Sigmoid colon (tissue), 6 donors: ENCODE measurements at regions not wholly inside any gene's neighbourhood (a gene's known extent, or its start where the extent isn't known, plus 50 kb on each side); places are given as distances from the start of the nearest gene placed in this dataset.

Source experiments
- DNase-seq: peaks from one replicate; pipeline ENCODE4 v3.0.0-alpha.2; 2019
- H3K27ac ChIP-seq, 4 donors: fragments of 200-600 bp; sonication (generic); one replicate each; pipeline ENCODE4 v1.5.1; 2016 to 2019; ENCODE audit warnings: mild to moderate bottlenecking in 1 of 4
- H3K27me3 ChIP-seq, 3 donors: fragments of 200-600 bp; sonication (generic); one replicate each; pipeline ENCODE4 v1.5.1; 2019; ENCODE audit warnings: mild to moderate bottlenecking in 1 of 3
- H3K36me3 ChIP-seq, 4 donors: fragments of 200-600 bp; sonication (generic); one replicate each; pipeline ENCODE4 v1.5.1; 2016 to 2019
- H3K4me1 ChIP-seq, 4 donors: fragments of 200-600 bp; sonication (generic); one replicate each; pipeline ENCODE4 v1.5.1; 2017 to 2019
- H3K4me3 ChIP-seq, 4 donors: fragments of 200-600 bp; sonication (generic); one replicate each; pipeline ENCODE4 v1.5.1; 2017 to 2019; ENCODE audit warnings: mild to moderate bottlenecking in 2 of 4, moderate library complexity in 1 of 4
- H3K9me3 ChIP-seq, 4 donors: fragments of 200-600 bp in 3 of 4; sonication (generic) in 3 of 4; one replicate each; pipeline versions ENCODE4 v1.5.1 to v1.6.1; 2013 to 2019
- EP300 ChIP-seq, 4 donors: sonication (generic); formaldehyde crosslinking; IDR thresholded peaks; one replicate each; pipeline ENCODE4 v1.6.1; 2017; ENCODE audit warnings: antibody characterized with exemption in 4 of 4
- POLR2A ChIP-seq, 2 donors: fragments of 450-650 bp; IDR thresholded peaks; one replicate each; pipeline ENCODE4 v1.6.1; 2016; ENCODE audit warnings: antibody characterized with exemption in 2 of 2, mild to moderate bottlenecking in 2 of 2, moderate library complexity in 2 of 2
- POLR2AphosphoS5 ChIP-seq, 4 donors: sonication (generic); formaldehyde crosslinking; IDR thresholded peaks; one replicate each; pipeline ENCODE4 v1.6.1; 2017; ENCODE audit warnings: antibody characterized with exemption in 4 of 4
- WGBS, 2 donors: extraction: QIAGEN DNeasy Blood & Tissue Kit; methylation state at CpG; one replicate each; pipeline ENCODE4 v1.1.7; 2013; 5-methylcytosine and 5-hydroxymethylcytosine counted together
- intact Hi-C: fragments of 100-400 bp; cut with DNase I; formaldehyde crosslinking; loops from one replicate; pipeline ENCODE4 v1.15.1; 2023
- TF ChIP-seq, protein P1 (sequence below), 4 experiments: fragments of 450-650 bp in 3 of 4; fragments of 200-600 bp in 1 of 4; IDR thresholded peaks; one replicate each; pipeline ENCODE4 v1.5.1; 2016 to 2019; ENCODE audit warnings: antibody characterized with exemption in 4 of 4, mild to moderate bottlenecking in 3 of 4, moderate library complexity in 2 of 4
- donor health status: healthy with polysubstance abuse.
- donor health status: healthy.

DNA sequence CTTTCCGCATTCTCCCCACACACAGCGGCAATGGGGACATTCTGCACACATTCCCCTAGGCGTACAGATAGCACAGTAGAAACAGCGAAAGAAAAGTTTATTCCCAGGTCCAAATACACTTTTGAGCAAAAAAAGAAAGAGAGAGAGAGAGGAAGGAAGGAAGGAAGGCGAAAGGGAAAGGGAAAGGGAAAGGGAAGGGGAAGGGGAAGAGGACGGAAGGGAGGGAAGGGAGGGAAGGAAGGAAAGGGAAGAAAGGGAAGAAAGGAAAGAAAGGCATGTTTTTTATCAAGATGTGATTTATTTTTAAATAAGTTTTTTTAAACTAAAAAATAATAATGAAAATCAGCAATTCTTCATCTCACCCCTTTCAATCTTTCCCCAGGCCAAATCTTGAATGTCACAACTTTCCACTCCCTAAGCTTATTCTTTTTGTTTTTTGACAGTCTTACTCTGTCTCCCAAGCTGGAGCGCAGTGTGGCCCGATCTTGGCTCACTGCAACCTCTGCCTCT lies 281.7 kb downstream of the SKIDA1 start:
- no peak overlapping the region for H3K27ac ChIP-seq
- DNase-seq, result no peak
- no peaks in the 10 kb centered on the region for H3K4me1 ChIP-seq
- H3K4me3 ChIP-seq, result no peak overlapping the region
- intact Hi-C loops, result no loop called here
- H3K9me3 ChIP-seq, result no peaks in the 10 kb centered on the region
- no peaks in the 10 kb centered on the region for H3K27me3 ChIP-seq
- 93 to 94% methylated on average over 8 of the region's 8 CpGs for WGBS, 2 donors
- H3K36me3 ChIP-seq, result no peaks in the 10 kb centered on the region
- TF ChIP-seq EP300 (IDR thresholded peaks at IDR 0.05), result no peak
- TF ChIP-seq, protein P1, sequence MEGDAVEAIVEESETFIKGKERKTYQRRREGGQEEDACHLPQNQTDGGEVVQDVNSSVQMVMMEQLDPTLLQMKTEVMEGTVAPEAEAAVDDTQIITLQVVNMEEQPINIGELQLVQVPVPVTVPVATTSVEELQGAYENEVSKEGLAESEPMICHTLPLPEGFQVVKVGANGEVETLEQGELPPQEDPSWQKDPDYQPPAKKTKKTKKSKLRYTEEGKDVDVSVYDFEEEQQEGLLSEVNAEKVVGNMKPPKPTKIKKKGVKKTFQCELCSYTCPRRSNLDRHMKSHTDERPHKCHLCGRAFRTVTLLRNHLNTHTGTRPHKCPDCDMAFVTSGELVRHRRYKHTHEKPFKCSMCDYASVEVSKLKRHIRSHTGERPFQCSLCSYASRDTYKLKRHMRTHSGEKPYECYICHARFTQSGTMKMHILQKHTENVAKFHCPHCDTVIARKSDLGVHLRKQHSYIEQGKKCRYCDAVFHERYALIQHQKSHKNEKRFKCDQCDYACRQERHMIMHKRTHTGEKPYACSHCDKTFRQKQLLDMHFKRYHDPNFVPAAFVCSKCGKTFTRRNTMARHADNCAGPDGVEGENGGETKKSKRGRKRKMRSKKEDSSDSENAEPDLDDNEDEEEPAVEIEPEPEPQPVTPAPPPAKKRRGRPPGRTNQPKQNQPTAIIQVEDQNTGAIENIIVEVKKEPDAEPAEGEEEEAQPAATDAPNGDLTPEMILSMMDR (IDR thresholded peaks at IDR 0.05), result no peak
- no peak for TF ChIP-seq POLR2AphosphoS5 (IDR thresholded peaks at IDR 0.05)
- no peak for TF ChIP-seq POLR2A (IDR thresholded peaks at IDR 0.05)

DNA sequence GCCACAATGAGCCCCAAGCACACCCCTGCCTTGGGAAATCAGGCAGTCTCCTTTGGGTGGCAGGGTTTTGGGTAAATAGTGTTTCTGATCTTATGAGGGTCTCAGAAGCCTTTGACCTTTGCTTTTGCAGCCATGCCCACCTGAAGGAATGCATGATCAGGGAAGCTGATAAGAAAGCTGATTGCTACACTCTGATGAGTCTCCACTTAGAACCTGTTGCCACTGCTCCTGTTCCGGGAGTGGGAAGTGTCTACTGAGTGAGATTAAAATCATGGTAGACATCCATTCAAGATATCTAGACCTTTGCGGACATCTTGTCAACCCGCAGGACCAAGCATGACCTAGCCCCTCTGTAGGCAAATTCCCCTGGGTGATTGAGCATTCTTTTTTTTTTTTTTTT lies 282.6 kb downstream of the SKIDA1 start:
- no peaks in the 10 kb centered on the region for H3K27me3 ChIP-seq
- DNase-seq, result no peak
- H3K4me3 ChIP-seq, result no peak overlapping the region
- intact Hi-C loops, result no loop called here
- H3K9me3 ChIP-seq, result no peaks in the 10 kb centered on the region
- no peaks in the 10 kb centered on the region for H3K36me3 ChIP-seq
- TF ChIP-seq POLR2AphosphoS5 (IDR thresholded peaks at IDR 0.05) (no peak), EP300 (IDR thresholded peaks at IDR 0.05) (no peak), POLR2A (IDR thresholded peaks at IDR 0.05) (no peak)
- TF ChIP-seq, protein P1 (IDR thresholded peaks at IDR 0.05), result no peak
- no peak overlapping the region for H3K27ac ChIP-seq
- WGBS, 2 donors, result 73 to 86% methylated on average over 3 of the region's 3 CpGs
- H3K4me1 ChIP-seq, result no peaks in the 10 kb centered on the region

DNA sequence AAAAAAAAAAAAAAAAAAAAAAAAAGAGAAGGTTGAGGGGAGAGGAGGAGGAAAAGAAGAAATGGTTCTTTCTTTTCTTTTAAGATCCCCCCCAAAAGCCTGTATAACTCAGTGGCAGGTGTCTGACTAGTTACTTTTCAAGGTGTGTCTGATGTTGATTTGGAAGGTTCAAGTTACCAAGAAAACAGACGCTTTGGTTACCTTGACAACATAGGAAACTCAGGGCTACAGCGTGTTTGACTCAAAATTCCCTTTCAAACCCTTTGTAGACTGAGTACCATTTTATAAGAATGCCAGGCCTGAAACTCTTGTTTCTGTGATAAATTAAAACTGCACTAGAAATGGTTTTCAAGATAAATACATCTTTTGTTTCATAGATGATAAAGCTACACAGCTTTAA lies 286.8 kb downstream of the SKIDA1 start:
- Histone ChIP-seq H3K4me1 (no peaks in the 10 kb centered on the region), H3K36me3 (no peaks in the 10 kb centered on the region), H3K27ac (no peak overlapping the region), H3K27me3 (no peaks in the 10 kb centered on the region), H3K4me3 (no peak overlapping the region), H3K9me3 (no peaks in the 10 kb centered on the region)
- 33 to 65% methylated on average over 2 of the region's 2 CpGs for WGBS, 2 donors
- TF ChIP-seq, protein P1 (IDR thresholded peaks at IDR 0.05), result no peak
- no peak for TF ChIP-seq EP300 (IDR thresholded peaks at IDR 0.05)
- no peak for TF ChIP-seq POLR2A (IDR thresholded peaks at IDR 0.05)
- no peak for TF ChIP-seq POLR2AphosphoS5 (IDR thresholded peaks at IDR 0.05)
- intact Hi-C loops, result no loop called here
- no peak for DNase-seq

DNA sequence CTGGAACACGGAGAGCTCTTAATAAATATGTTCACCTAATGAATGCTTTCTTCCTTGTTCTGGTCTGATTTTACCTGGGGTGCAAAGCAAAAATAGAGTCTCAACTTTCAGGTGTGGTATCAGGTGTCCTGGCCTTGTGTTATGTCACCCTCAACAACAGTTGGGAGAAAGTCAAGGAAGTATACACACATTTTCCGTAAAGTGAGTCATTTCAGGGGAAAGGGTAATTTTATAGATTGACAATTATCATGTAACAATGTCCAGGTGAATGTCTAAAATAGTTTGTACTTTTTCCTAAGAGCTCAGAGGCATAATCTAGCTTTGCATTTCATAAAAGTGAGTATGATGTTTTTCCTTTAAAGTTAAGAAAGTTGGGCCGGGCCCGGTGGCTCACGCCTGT lies 287.4 kb downstream of the SKIDA1 start:
- DNase-seq, result no peak
- Histone ChIP-seq H3K9me3 (no peaks in the 10 kb centered on the region), H3K27me3 (no peaks in the 10 kb centered on the region), H3K4me1 (no peaks in the 10 kb centered on the region), H3K27ac (no peak overlapping the region), H3K4me3 (no peak overlapping the region), H3K36me3 (no peaks in the 10 kb centered on the region)
- 78 to 88% methylated on average over 5 of the region's 5 CpGs for WGBS, 2 donors
- intact Hi-C loops, result no loop called here
- no peak for TF ChIP-seq POLR2AphosphoS5 (IDR thresholded peaks at IDR 0.05)
- TF ChIP-seq, protein P1 (IDR thresholded peaks at IDR 0.05), result no peak
- TF ChIP-seq EP300 (IDR thresholded peaks at IDR 0.05), result no peak

DNA sequence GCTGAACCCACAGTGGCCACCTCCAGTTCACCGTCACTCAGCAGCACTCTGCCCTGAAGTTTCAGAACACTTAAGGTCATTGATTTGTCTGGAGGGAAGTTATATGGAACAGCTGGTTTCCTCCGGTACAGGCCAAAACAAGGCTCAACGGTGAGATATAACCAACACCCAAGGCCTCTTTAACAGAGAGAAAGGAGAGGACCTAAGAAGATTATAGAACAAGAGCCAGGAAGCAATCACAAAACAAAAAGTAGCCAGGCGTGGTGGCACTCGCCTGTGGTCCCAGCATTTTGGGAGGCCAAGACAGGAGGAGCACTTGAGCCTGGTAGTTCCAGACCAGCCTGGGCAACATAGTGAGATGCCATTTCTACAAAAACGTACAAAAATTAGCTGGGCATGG lies 290.7 kb downstream of the SKIDA1 start:
- H3K4me1 ChIP-seq, result no peaks in the 10 kb centered on the region
- H3K4me3 ChIP-seq, result no peak overlapping the region
- no peaks in the 10 kb centered on the region for H3K9me3 ChIP-seq
- H3K27me3 ChIP-seq, result no peaks in the 10 kb centered on the region
- no peaks in the 10 kb centered on the region for H3K36me3 ChIP-seq
- no peak for DNase-seq
- no peak overlapping the region for H3K27ac ChIP-seq
- TF ChIP-seq, protein P1 (IDR thresholded peaks at IDR 0.05), result no peak
- no peak for TF ChIP-seq EP300 (IDR thresholded peaks at IDR 0.05)
- no peak for TF ChIP-seq POLR2A (IDR thresholded peaks at IDR 0.05)
- no peak for TF ChIP-seq POLR2AphosphoS5 (IDR thresholded peaks at IDR 0.05)
- intact Hi-C loops, result no loop called here
- WGBS, 2 donors, result 87 to 89% methylated on average over 6 of the region's 6 CpGs
